GM23248 (cell line): ENCODE measurements at regions not wholly inside any gene's neighbourhood (a gene's known extent, or its start where the extent isn't known, plus 50 kb on each side); places are given as distances from the start of the nearest gene placed in this dataset.
A peak's percentile ranks its signal among the peaks of the same experiment; 100 is the strongest.

ENCODE experiments used
- DNase-seq: peaks from one replicate; pipeline ENCODE4 v3.0.0-alpha.2; 2015
- H2AFZ ChIP-seq: fragments of 200-600 bp; sonication (generic); 2 replicates; pipeline ENCODE4 v1.6.1; 2016; ENCODE audit warnings: antibody characterized with exemption
- H3F3A ChIP-seq: fragments of 200-600 bp; sonication (generic); 2 replicates; pipeline ENCODE4 v1.6.1; 2016; ENCODE audit warnings: mild to moderate bottlenecking, antibody characterized with exemption, mixed run types; ENCODE audit not compliant: insufficient read depth
- H3K27ac ChIP-seq: fragments of 200-600 bp; sonication (generic); 2 replicates; pipeline ENCODE4 v1.5.1; 2016; ENCODE audit warnings: mild to moderate bottlenecking
- H3K27me3 ChIP-seq: fragments of 200-600 bp; sonication (generic); replicated peaks from 2 replicates; pipeline ENCODE4 v1.6.1; 2016; ENCODE audit warnings: mild to moderate bottlenecking; ENCODE audit not compliant: insufficient read depth
- H3K36me3 ChIP-seq: fragments of 200-600 bp; sonication (generic); 2 replicates; pipeline ENCODE4 v1.6.1; 2016; ENCODE audit warnings: low read depth, mild to moderate bottlenecking
- H3K4me1 ChIP-seq: fragments of 200-600 bp; sonication (generic); 2 replicates; pipeline ENCODE4 v1.6.1; 2016; ENCODE audit warnings: mild to moderate bottlenecking; ENCODE audit not compliant: insufficient read depth
- H3K4me2 ChIP-seq: fragments of 200-600 bp; sonication (generic); one replicate; pipeline ENCODE4 v1.6.1; 2016; ENCODE audit warnings: mild to moderate bottlenecking; ENCODE audit not compliant: unreplicated experiment
- H3K4me3 ChIP-seq: fragments of 200-600 bp; sonication (generic); 2 replicates; pipeline ENCODE4 v1.5.1; 2016; ENCODE audit warnings: mild to moderate bottlenecking
- H3K79me2 ChIP-seq: fragments of 200-600 bp; sonication (generic); 2 replicates; pipeline ENCODE4 v1.6.1; 2016; ENCODE audit warnings: mild to moderate bottlenecking; ENCODE audit not compliant: insufficient read depth
- H3K9ac ChIP-seq: fragments of 200-600 bp; sonication (generic); 2 replicates; pipeline ENCODE4 v1.6.1; 2016; ENCODE audit warnings: mild to moderate bottlenecking
- H3K9me2 ChIP-seq: fragments of 200-600 bp; sonication (generic); 2 replicates; pipeline ENCODE4 v1.6.1; 2016; ENCODE audit warnings: mixed run types, mild to moderate bottlenecking, moderate library complexity; ENCODE audit not compliant: insufficient read depth
- H3K9me3 ChIP-seq: fragments of 200-600 bp; sonication (generic); one replicate; pipeline ENCODE4 v1.6.1; 2017; ENCODE audit warnings: low read depth
- H4K20me1 ChIP-seq: fragments of 200-600 bp; sonication (generic); 2 replicates; pipeline ENCODE4 v1.6.0; 2016; ENCODE audit not compliant: insufficient read depth
- EZH2 ChIP-seq: fragments of 200-600 bp; sonication (generic); IDR thresholded peaks from 2 replicates; pipeline ENCODE4 v1.6.1; 2018; ENCODE audit warnings: antibody characterized with exemption, mild to moderate bottlenecking; ENCODE audit not compliant: insufficient read depth, poor library complexity, severe bottlenecking
- EZH2phosphoT487 ChIP-seq: fragments of 200-600 bp; sonication (generic); IDR thresholded peaks from 2 replicates; pipeline ENCODE4 v1.6.1; 2018; ENCODE audit warnings: antibody characterized with exemption, moderate library complexity, mild to moderate bottlenecking, low read depth; ENCODE audit not compliant: insufficient read depth
- WGBS, 2 experiments: methylation state at CpG; one replicate each; pipeline ENCODE4 v1.1.6; 2015 to 2017; ENCODE audit warnings: low lambda C conversion rate in 2 of 2, low coverage in 1 of 2; ENCODE audit errors: missing lambda C conversion rate in 2 of 2; 5-methylcytosine and 5-hydroxymethylcytosine counted together
- in situ Hi-C: fragments of 300-500 bp; cut with MboI; formaldehyde crosslinking; loops from 2 replicates; pipeline ENCODE4 v1.15.0; 2020

DNA sequence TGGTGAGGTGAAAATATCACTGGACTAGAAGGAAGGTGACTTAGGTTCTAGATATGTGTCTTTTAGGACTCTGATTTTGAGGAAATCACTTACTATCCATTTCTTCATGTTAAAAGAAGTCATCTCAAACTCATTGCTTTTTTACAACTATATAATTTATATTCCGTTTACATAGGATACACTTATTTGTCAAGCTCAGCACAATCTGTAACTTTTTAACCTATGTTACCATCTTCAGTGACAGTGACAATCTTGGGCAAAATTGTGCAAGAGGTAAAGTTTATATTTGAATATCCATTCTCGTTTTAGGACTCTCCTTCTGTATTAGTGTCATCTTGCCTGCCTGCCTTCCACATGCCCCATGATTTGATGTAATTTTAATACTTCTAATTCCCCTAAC, 74.0 kb upstream of the FAM83B start:
- H3K27ac ChIP-seq = no peak overlapping the region
- in situ Hi-C loops = no loop called here
- WGBS, 2 experiments = 20 to 26% methylated on average over 2 of the region's 2 CpGs
- no peaks in the 10 kb centered on the region for H3K27me3 ChIP-seq
- H3K9me2 ChIP-seq = no peaks in the 10 kb centered on the region
- H3F3A ChIP-seq = no peaks in the 10 kb centered on the region
- no peak overlapping the region for H2AFZ ChIP-seq
- H3K9me3 ChIP-seq = no peaks in the 10 kb centered on the region
- H3K4me1 ChIP-seq = no peaks in the 10 kb centered on the region
- no peaks in the 10 kb centered on the region for H3K36me3 ChIP-seq
- no peak overlapping the region for H3K4me2 ChIP-seq
- no peak overlapping the region for H3K9ac ChIP-seq
- H4K20me1 ChIP-seq = no peaks in the 10 kb centered on the region
- no peak for DNase-seq
- H3K4me3 ChIP-seq = no peak overlapping the region
- TF ChIP-seq EZH2phosphoT487 (no peak), EZH2 (no peak)
- H3K79me2 ChIP-seq = no peaks in the 10 kb centered on the region

DNA sequence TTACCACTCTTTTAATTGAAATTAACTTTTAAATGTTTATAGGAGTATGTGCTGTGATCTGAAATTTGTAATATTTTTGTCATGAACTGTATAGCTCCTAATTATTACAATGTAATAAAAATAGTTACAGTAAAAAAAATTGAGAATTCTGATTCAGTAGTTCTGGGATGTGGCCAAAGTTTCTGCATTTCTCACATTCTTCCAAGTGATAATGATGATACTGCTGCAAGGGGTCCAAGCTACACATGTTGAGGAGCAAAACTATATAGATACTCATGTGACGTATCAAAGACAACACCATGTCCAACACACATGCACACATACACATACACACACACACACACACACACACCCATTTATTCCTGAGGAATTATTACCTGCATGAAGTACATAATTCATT, 71.0 kb upstream of the FAM83B start:
- Histone ChIP-seq H3K4me3 (no peak overlapping the region), H3K27me3 (no peaks in the 10 kb centered on the region), H3K9me3 (no peaks in the 10 kb centered on the region), H3F3A (no peaks in the 10 kb centered on the region), H3K9me2 (no peaks in the 10 kb centered on the region), H2AFZ (no peak overlapping the region), H3K79me2 (no peaks in the 10 kb centered on the region), H4K20me1 (no peaks in the 10 kb centered on the region), H3K27ac (no peak overlapping the region), H3K4me1 (no peaks in the 10 kb centered on the region), H3K36me3 (no peaks in the 10 kb centered on the region), H3K4me2 (no peak overlapping the region), H3K9ac (no peak overlapping the region)
- DNase-seq = peak; percentile 18
- TF ChIP-seq EZH2 = no peak
- no peak for TF ChIP-seq EZH2phosphoT487
- WGBS, 2 experiments = 4 to 9% methylated on average over 1 of the region's 1 CpG
- in situ Hi-C loops = no loop called here

DNA sequence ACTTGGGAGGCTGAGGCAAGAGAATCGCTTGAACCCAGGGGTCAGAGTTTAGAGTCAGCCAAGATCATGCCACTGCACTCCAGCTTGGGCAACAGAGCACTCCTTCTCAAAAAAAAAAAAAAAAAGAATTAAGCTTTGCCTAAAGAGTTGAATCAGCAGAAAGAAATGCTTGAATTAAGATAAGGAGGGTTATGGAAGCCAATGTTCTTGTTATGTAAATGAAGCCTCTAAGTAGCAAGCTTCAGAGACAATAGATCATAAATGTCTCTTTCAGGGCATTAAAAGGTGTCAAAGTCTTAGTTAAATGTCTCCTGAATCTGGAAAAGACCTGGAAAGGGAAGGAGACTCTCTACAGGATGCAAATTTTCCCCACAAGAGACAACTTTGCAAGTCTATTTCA, 69.7 kb upstream of the FAM83B start:
- no peaks in the 10 kb centered on the region for H3K9me2 ChIP-seq
- no peak overlapping the region for H3K27ac ChIP-seq
- H3K27me3 ChIP-seq = no peaks in the 10 kb centered on the region
- H3K4me2 ChIP-seq = no peak overlapping the region
- H3K4me3 ChIP-seq = no peak overlapping the region
- H3K79me2 ChIP-seq = no peaks in the 10 kb centered on the region
- no peaks in the 10 kb centered on the region for H3K9me3 ChIP-seq
- H3K9ac ChIP-seq = no peak overlapping the region
- no peaks in the 10 kb centered on the region for H3K4me1 ChIP-seq
- WGBS, 2 experiments = 14 to 64% methylated on average over 1 of the region's 1 CpG
- no peak for DNase-seq
- TF ChIP-seq EZH2 = no peak
- TF ChIP-seq EZH2phosphoT487 = no peak
- no peak overlapping the region for H2AFZ ChIP-seq
- H4K20me1 ChIP-seq = no peaks in the 10 kb centered on the region
- H3K36me3 ChIP-seq = no peaks in the 10 kb centered on the region
- H3F3A ChIP-seq = no peaks in the 10 kb centered on the region
- in situ Hi-C loops = no loop called here

DNA sequence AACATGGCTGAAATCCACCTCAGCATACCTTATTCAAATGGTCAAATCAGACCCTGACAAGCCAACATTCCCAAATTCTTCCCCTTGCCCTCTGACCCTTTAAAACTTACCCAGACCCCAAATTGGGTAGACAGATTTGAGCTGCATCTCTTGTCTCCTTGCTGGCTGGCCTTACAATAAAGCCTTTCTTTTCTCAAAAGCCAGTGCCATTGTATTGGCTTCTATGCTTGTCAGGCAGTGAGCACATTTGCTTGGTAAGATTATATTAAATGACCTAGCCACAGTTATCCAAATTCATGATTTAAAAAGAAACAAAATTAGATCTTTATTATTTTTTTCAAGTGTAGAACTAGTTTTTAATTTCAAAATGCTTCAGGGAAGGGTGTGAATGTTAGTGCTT, 67.8 kb upstream of the FAM83B start:
- Histone ChIP-seq H3K27me3 (no peaks in the 10 kb centered on the region), H2AFZ (no peak overlapping the region), H3K4me3 (no peak overlapping the region), H4K20me1 (no peaks in the 10 kb centered on the region), H3K79me2 (no peaks in the 10 kb centered on the region), H3K4me2 (no peak overlapping the region), H3K4me1 (no peaks in the 10 kb centered on the region), H3K9me2 (no peaks in the 10 kb centered on the region), H3F3A (no peaks in the 10 kb centered on the region), H3K9me3 (no peaks in the 10 kb centered on the region), H3K36me3 (no peaks in the 10 kb centered on the region), H3K9ac (no peak overlapping the region), H3K27ac (no peak overlapping the region)
- in situ Hi-C loops = no loop called here
- TF ChIP-seq EZH2phosphoT487 (no peak), EZH2 (no peak)
- DNase-seq = no peak

DNA sequence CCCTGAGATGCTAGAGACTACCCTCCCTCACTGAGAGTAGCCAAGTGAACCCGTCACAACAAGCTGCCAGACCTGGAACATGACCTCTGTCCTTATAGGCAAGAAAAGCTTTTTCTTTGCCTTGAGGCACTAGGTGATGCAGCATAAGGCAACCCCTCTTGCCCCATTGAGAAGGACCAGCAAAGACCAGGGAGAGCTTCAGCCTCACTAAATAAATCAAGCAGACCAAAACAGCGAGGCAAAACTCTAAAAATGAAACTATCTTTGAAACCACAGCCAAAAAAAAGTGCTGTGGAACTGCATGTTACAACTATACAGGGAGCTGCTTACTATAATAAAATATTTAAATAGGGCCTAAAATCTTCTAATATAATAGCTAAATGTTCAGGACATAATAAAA, 62.6 kb upstream of the FAM83B start:
- Histone ChIP-seq H3F3A (no peaks in the 10 kb centered on the region), H3K27ac (no peak overlapping the region), H3K4me2 (no peak overlapping the region), H2AFZ (peak overlapping the region; percentile 51; the same call in 1 of the 2 replicates), H3K4me1 (no peaks in the 10 kb centered on the region), H3K9me2 (no peaks in the 10 kb centered on the region), H3K79me2 (no peaks in the 10 kb centered on the region), H3K9me3 (no peaks in the 10 kb centered on the region), H3K27me3 (no peaks in the 10 kb centered on the region), H4K20me1 (no peaks in the 10 kb centered on the region), H3K4me3 (peak overlapping the region; percentile 41), H3K9ac (no peak overlapping the region), H3K36me3 (no peaks in the 10 kb centered on the region)
- 3 to 4% methylated on average over 2 of the region's 2 CpGs for WGBS, 2 experiments
- DNase-seq = no peak
- in situ Hi-C loops = no loop called here
- TF ChIP-seq EZH2 (no peak), EZH2phosphoT487 (no peak)
